HG03095 (cell line): ENCODE measurements at regions not wholly inside any gene's neighbourhood (a gene's known extent, or its start where the extent isn't known, plus 50 kb on each side); places are given as distances from the start of the nearest gene placed in this dataset.
"Not testable (repeated sequence)": the region's sequence is repeated elsewhere in the genome, so short reads cannot be mapped to it uniquely, and the experiment has no call there.

Experiments used
- ATAC-seq: cut with Tn5 transposase; IDR thresholded peaks from one replicate; pipeline ENCODE4 v1.9.1; 2021; ENCODE audit warnings: moderate library complexity; ENCODE audit not compliant: unreplicated experiment

DNA sequence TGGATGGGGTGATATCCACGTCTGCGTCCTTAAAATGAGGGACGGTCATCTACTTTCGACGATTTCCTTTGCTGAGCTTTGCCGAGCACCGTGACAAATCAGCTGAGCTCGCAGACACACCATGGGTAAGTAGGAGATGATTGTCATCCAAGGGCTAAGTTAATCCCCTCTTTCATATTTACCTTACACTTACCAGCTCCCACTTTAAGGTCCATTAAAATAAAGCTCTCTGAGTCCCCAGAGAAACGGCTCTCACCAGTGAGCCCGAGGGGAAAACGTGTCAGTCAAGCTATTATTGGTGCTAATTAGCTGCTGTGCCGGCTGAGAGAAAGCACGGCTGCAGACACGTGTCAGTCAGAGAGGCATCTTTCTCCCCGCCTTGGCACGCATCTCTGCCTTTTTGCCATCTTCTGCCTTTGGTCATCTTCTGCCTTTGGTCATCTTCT is 72.2 kb downstream of the CRLF2 start:
- ATAC-seq: no peak

DNA sequence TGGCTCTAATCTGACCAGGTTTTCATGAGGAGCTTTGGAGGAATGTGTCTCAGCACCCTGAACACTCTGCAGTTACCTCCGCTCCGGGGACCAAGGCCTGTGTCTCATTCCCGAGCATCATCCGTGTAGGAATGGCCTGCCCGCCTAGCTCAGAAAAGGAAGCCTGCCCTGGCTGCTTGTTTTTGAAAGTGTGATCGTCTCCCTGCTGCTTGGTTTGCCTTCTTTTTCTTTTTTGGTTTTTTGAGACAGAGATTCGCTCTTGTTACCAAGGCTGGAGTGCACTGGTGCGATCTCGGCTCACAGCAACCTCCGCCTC is 73.3 kb downstream of the CRLF2 start:
- ATAC-seq: no peak

DNA sequence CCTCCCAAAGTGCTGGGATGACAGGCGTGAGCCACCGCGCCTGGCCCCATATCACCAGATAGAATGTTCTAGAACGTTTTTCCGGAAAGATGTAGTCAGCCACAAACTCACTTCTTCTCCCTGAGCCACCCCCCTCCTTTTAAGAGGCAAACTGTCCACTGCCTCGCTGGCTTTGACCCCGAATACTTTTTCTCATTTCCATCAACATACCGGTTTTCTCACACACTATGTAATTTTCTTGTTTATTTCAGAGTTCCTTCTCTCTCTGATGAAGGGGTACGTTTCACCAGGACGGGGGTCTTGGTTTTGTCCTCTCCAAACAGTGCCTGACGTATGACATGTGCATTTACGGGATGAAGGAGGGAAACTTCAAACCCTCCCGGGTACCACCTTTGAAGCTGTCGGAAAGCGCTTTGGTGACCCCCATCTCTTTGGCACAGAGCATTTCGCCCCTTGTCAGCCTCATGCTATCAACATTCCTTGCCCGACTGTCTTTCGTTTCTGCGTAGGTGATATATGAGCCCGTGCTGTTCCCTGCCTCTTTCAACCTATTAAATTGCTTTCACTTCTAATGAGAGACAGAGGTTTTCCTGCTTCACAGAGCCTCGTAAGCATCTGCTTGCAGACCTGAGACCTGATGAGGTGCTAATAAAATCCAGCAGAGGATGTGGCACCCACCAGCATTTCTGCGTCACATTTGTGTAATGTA is 73.8 kb downstream of the CRLF2 start:
- ATAC-seq: no peak

DNA sequence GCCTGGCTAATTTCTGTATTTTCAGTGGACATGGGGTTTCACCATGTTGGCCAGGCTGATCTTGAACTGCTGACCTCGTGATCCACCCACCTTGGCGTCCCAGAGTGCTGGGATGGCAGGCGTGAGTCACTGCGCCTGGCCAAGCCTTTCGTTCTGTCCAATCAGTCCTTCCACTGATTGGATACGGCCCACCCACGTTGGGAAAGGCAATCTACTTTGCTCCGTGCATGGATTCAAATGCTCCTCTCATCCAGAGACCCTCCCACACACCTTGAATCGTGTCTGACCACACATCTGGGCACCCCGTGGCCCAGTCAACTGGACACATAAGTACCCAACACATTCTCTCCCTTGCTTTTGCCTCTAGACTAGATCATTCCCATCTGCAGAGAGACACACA is 74.9 kb downstream of the CRLF2 start:
- no peak for ATAC-seq

DNA sequence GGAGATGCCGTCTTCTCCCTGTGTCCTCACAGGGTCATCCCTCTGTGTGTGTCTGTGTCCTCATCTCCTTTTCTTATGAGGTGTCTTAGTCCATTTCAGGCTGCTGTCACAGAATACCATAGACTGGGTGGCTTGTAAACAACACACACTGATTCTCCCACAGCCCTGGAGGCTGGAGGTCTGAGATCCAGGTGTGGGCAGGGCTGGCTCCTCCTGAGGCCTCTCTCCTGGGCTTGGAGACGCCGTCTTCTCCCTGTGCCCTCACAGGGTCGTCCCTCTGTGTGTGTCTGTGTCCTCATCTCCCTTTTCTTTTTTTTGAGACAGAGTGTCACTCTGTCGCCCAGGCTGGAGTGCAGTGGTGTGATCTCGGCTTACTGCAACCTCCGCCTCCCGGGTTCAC is 75.9 kb downstream of the CRLF2 start:
- ATAC-seq: not testable (repeated sequence)

DNA sequence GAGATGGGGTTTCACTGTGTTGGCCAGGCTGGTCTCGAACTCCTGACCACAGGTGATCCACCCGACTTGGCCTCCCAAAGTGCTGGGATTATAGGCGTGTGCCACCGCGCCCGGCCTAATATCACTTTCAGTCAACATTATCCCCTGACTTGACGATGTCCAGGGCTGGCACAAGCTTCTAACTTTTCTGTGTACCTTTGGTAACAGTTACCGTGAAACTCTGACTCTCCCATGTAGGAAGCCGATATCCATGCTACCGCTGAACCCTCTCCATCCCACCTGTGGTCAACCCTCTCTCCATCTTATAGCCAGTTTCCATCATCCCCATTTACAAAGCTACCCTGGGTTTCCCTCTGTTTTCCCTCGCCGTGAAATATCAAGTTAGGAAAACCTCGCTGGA is 77.5 kb downstream of the CRLF2 start:
- no peak for ATAC-seq

DNA sequence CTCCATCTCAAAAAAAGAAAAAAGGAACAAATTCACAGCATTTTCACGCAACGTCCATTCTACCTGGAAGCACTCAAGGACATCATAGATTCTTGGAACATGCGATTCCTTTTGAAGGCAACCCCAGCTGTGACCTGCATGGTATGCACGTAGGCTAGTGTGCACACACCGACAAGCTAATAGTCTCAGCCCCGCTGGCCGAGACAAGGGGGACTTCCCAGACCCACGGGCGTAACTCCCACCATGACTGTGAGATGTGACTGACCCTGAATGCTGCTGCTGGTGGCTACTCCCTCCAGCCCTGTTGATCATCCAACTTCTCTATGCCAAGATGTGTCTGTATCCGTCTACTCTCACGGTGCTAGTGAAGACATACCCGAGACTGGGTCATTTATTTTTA is 78.3 kb downstream of the CRLF2 start:
- no peak for ATAC-seq

DNA sequence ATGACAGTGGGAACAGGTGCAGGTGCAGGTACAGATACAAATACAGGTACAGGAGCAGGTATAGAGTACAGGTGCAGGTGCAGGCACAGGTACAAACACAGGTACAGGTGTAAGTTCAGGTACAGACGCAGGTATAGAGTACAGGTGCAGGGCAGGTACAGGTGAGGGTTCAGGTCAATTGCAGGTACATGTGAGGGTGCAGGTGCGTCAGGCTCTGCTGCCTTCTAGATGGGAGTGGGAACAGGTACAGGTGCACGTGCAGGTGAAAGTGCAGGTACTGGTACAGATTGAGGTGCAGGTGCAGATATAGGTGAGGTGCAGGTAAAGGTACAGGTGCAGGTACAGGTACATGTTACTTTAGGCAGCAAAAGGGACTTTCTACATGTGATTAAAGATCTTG is 85.7 kb downstream of the CRLF2 start:
- no peak for ATAC-seq

DNA sequence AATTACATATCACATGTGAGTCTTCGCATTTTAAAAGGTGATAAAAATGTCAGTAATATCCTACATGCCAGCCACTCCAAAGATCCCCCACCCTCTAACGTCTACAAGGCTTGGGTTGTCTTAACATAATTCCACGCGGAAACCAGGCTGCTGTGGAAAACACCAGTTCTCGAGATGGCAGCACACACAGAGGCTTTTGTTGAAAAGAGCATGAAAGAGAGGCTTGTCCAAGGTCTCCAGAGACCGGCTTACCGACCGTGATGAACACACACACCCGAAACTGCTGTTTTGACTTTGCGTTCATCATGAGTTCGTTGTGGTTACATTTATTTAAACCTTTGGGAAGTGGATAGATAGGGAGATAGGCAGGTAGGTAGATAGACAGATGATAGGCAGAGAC is 87.9 kb downstream of the CRLF2 start:
- ATAC-seq: no peak

DNA sequence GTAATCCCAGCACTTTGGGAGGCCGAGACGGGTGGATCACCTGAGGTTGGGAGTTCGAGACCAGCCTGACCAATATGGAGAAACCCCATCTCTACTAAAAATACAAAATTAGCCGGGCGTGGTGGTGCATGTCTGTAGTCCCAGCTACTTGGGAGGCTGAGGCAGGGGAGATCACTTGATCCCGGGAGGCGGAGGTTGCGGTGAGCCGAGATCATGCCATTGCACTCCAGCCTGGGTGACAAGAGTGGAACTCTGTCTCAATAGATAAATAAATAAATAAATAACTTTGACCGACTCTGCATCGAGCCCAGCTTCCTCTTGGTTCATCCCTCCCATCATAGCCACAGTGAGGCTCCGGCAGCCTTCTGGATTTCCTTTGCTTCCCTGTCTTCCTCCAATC is 89.6 kb downstream of the CRLF2 start:
- not testable (repeated sequence) for ATAC-seq

DNA sequence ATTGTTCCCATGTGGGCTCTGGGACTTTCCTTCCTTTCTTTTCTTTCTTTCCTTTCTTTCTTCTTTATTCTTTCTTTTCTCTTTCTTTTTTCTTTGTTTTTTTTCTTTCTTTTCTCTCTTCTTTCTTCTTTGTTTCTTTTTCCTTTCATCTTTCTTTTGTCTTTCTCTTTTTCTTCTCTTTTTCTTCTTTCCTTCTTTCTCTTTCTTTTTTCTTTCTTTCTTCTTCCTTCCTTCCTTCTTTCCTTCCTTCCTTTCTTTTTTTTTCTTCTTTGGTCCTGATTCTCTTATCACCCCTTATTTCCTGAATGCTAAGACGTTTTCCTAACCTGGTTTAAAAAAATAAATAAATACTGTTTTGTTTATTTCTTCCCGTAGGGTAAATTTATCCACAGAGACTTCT is 93.2 kb downstream of the CRLF2 start:
- ATAC-seq: no peak

DNA sequence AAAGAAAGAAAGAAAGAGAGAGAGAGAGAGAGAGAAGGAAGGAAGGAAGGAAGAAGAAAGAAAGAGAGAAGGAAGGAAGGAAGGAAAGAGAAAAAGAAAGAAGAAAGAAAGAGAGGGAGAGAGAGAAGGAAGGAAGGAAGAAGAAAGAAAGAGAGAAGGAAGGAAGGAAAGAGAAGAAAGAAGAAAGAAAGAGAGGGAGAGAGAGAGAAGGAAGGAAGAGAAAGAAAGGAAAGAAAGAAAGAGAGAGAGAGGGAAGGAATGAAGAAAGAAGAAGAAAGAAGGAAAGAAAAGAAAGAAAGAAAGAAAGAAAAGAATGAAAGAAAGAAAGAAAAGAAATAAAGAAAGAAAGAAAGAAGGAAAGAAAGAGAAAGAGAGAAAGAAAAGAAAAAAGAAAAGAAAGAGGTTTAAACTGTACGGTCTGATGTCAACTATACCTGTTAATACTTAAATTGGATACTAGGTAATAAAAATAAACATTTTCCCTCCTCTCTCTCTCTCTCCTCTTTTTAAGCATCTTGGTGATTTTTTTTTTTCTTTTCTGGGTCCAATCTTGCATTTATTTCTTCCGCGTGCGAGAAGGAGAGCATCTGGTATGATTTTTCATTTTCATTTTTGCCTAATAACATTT is 93.8 kb downstream of the CRLF2 start:
- ATAC-seq: no peak

DNA sequence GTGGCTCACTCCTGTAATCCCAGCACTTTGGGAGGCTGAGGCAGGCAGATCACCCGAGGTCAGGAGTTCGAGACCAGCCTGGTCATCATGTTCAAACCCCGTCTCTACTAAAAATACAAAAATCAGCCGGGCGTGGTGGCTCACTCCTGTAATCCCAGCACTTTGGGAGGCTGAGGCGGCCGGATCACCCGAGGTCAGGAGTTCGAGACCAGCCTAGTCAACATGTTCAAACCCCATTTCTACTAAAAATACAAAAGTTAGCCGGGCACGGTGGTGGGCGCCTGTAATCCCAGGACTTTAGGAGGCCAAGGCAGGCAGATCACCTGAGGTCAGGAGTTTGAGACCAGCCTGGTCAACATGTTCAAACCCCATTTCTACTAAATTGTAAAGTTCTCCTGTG is 97.0 kb downstream of the CRLF2 start:
- not testable (repeated sequence) for ATAC-seq

DNA sequence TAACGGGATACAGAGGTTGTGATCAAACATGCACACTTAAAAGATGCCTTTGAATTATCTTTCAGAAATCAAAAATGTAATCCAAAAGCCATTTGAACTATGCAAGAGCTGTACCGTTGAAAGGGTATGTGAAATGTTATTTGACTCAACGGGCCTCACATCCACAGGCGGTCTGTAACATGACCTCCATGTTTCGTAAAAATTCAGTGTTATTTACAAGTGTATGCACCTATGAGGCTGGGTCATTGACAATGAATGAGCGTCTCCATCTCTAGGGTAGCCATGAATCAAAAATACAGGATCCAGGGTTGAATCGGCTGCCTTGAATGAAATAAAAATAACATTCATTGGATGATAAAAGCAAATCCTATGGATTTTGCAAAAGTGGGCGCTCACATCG is 100.1 kb downstream of the CRLF2 start:
- no peak for ATAC-seq

DNA sequence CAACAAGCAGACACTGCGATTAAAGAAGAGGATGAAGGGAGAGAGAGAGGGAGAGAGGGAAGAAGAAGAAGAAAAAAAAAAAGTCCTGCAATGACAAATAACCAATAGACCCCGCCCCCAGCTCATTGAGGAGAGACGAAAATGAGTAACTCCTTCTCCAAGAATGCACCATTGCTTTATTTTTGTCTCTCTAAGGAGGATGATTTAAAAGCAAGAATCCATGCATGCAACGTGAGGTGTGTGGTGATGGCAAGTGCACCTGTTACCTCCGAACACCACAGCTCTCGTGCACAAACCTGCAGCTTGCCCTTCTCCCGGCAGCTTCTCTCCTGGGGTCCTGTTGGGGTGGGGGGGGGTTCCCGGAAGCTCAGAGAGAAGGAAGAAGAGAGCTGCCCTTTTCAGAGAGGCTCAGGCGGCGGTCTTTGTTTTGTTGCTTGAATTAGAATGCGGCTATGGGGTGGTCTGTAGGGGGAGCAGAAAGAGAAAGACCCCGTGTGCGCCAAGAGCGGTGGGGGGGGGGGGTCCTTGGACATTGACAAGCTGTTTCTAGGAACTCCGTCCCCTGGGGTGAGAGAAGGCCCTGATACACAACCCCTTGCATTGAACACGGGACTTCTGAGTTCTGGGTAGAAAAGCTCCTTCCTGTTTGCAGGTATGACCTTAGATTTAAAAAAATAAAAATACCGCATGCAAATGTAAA is 100.7 kb downstream of the CRLF2 start:
- no peak for ATAC-seq

DNA sequence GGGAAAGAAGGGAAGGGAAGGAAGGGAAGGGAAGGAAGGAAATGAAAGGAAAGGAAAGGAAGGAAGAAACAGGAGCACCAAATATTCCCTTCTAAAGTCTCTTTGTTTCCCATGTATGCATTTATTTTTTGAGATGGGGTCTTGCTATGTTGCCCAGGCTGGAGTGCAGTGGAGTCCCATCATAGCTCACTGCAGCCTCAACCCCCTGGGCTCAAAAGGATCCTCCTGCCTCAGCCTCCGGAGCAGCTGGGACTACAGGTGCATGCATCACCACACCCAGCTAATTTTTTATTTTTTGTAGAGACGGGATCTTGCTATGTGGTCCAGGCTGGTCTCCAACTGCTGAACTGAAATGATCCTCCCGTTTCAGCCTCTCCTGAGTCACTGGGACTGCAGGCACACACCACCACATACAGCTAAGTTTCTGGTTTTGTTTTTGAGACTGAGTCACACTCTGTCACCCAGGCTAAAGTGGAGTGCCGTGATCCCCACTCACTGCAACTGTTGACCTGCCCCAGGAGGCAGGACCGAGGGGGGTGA is 102.8 kb downstream of the CRLF2 start:
- ATAC-seq: no peak

DNA sequence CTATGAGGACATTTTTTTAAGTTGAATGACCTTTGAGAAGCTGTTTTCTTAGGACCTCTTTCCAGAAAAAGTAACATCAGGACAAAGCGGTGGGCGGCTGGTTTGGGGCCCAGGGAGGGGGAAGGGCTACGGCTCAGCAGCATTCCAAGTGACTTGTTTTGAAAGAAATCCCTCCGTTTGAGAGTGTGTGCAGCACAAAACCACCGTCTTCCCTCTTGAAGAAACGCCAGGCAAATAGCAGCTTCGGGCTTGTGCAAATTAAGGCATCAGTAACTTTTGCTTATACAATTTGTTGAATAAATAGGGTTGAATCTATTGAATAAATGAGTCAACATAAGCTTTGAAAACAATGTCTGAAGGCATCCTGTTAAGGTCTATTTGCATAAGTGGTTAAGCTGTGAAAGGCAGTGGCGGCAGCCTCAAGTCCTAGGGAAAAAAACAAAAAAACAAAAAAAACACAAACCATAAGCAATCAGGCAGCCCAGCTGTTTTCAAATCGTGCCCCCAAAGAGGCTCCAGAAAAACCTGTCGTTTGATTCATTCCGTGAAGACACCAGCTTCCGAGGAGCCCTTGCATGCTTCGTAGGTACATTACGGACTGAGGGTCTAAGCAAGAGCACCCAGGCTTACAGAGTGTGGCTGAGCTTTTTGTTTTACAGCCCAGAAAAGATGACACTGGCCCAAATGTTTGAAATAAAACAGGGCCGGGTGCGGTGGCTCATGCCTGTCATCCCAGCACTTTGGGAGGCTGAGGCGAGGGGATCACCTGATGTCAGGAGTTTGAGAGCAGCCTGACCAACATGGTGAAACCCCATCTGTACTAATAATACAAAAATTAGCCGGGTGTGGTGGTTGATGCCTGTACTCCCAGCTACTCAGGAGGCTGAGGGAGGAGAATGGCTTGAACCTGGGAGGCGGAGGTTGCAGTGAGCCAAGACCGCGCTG is 103.7 kb downstream of the CRLF2 start:
- no peak for ATAC-seq

DNA sequence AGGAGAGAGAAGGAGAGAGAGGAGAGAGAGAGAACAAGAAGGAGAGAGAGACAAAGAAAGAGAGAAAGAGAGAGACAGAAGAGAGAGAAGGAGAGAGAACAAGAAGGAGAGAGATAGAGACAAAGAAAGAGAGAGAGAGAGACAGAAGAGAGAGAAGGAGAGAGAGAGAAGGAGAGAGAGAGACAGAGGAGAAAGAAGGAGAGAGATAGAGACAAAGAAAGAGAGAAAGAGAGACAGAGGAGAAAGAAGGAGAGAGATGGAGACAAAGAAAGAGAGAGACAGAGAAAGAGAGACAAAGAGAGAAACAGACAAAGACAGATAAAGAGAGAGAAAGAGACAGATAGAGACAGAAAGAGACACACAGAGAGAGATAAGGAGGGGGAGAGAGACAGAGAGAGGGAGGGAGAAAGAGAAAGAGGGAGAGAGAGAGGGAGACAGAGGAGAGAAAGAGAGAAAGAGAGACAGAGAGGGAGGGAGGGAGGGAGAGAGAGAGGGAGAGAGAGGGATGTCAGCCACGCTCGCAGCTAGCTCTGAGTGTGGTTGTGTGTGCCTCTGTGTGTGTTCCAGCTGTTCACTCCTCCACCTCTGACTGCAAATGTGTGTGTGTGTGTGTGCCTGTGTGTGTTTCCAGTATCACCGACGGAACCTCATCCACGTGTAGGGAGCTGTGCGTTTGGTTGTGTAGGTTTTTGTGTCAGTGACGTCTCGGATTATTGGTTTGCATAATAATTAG is 105.8 kb downstream of the CRLF2 start:
- no peak for ATAC-seq

DNA sequence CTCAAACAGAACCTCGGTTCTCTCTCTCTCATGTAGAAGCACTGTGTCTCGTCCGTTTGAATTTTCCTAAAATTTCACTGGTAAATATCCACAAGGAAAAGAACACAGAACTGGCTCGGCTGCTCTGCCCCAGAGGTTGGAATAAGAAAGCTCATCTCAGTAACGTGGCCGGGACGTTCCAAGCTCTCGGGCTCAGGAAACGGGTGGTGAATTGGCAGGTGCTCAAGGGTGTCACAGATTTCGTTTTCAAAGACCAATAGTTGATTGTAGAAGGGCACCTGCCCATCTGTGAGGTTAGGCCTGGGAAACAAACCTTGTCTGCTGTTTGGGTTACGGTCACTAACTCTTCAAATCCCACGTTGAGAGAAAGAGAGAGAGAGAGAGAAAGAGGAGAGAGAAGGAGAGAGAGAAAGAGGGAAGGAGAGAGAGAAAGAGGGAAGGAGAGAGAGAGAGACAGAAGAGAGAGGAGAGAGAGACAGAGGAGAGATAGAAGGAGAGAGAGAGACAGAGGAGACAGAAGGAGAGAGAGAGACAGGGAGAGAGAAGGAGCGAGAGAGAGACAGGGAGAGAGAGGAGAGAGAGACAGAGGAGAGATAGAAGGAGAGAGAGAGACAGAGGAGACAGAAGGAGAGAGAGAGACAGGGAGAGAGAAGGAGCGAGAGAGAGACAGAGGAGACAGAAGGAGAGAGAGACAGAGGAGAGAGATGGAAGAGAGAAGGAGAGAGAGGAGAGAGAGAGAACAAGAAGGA is 106.6 kb downstream of the CRLF2 start:
- no peak for ATAC-seq

DNA sequence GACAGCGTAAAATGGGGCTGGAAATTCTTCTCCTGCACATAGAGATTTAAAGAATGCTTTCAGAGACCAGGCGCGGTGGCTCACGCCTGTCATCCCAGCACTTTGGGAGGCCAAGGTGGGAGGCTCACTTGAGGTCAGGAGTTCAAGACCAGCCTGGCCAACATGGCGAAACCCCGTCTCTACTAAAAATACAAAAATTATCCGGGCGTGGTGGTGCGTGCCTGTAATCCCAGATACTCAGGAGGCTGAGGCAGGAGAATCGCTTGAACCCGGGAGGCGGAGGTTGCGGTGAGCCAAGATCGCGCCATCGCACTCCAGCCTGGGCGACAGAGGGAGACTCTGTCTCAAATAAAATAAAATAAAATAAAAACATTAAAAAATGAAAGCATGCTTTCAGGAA is 107.4 kb downstream of the CRLF2 start:
- ATAC-seq: not testable (repeated sequence)
